ENCODE measurements at regions not wholly inside any gene's neighbourhood (a gene's known extent, or its start where the extent isn't known, plus 50 kb on each side); places are given as distances from the start of the nearest gene placed in this dataset.

DNA sequence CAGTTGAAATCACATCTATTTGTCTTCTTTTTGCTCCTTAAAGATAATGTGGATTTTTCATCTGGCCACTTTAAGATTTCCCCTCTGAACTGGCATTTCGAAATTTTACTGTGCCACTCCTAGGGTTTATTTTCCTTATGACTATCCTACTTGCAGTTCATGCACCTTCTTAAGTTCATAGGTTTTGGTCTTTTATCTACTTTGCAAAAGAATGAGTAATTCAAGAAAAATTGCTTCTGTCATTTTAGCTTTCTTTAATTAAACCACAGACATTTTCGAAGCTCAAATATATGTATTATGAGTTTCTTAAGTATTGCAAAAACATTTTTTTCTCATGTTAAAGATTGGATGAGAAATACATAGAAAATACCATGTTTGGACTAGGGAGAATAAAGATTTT lies 1244.8 kb upstream of the TMPRSS15 start:
- no peak overlapping the region for H3K4me3 ChIP-seq (ENCODE audit: low read depth, low read length)
- TF ChIP-seq, protein P1, sequence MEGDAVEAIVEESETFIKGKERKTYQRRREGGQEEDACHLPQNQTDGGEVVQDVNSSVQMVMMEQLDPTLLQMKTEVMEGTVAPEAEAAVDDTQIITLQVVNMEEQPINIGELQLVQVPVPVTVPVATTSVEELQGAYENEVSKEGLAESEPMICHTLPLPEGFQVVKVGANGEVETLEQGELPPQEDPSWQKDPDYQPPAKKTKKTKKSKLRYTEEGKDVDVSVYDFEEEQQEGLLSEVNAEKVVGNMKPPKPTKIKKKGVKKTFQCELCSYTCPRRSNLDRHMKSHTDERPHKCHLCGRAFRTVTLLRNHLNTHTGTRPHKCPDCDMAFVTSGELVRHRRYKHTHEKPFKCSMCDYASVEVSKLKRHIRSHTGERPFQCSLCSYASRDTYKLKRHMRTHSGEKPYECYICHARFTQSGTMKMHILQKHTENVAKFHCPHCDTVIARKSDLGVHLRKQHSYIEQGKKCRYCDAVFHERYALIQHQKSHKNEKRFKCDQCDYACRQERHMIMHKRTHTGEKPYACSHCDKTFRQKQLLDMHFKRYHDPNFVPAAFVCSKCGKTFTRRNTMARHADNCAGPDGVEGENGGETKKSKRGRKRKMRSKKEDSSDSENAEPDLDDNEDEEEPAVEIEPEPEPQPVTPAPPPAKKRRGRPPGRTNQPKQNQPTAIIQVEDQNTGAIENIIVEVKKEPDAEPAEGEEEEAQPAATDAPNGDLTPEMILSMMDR (conservative IDR thresholded peaks at IDR 0.05; ENCODE audit: low read depth, low read length) = no peak
- DNase-seq (ENCODE audit: low read depth) = no peak

DNA sequence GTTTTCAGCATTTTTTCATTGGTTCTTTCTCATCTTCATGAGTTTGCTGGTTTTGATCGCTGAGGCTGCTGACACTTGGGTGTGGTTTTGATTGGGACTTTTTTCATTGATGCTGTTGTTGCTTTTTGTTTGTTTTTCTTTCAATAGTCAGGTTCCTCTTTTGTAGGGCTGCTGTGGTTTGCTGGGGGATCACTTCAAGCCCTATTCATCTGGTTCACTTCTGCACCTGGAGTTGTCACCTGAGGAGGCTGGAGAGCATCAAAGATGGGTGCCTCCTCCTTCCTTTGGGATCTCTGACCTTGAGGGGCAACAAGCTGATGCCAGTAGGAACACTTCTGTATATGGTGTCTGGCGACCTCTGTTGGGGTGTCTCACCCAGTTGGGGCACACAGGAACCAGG lies 1279.9 kb upstream of the TMPRSS15 start:
- DNase-seq (ENCODE audit: low read depth) = no peak
- no peak overlapping the region for H3K4me3 ChIP-seq (ENCODE audit: low read depth, low read length)
- TF ChIP-seq, protein P1 (conservative IDR thresholded peaks at IDR 0.05; ENCODE audit: low read depth, low read length) = no peak

DNA sequence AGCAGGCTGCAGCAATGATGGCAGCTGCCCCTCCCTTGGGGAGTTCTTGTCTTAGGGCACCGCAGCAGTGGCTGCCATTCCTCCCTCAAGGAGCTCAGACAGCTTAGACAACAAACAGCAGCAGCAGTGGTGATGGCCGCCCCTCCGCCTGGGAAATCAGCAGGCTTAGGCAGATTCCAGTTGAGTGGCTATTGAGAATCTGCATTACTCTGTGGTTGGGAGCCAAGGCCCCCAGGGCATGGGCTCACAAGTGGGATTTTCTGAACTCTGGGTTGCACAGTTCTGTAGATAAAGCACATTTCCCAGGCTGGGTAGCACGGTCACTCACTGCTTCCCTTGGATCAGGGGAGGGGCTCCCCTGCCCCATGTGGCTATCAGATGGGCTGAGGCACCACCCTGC lies 1280.7 kb upstream of the TMPRSS15 start:
- TF ChIP-seq, protein P1 (conservative IDR thresholded peaks at IDR 0.05; ENCODE audit: low read depth, low read length) = no peak
- H3K4me3 ChIP-seq (ENCODE audit: low read depth, low read length) = no peak overlapping the region

DNA sequence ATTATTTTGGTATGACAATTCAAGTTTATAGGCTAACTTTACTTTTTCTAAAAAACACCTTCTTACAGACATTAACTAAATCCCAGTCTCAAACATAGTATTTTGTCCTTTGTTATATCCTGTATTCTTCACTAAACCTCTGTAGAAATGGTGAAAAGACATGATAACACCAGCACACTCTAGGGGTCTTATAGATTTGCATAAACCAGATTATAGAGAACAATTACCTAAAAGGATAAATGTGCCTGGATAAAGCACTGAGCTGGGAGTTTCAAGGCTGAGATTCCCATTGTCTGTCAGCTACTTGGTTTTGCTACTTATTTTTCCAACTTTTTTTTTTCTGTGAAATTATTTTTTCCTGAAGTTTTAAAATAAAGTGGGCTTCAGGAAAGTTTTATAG lies 1288.6 kb upstream of the TMPRSS15 start:
- no peak for DNase-seq (ENCODE audit: low read depth)
- TF ChIP-seq, protein P1 (conservative IDR thresholded peaks at IDR 0.05; ENCODE audit: low read depth, low read length) = no peak
- no peak overlapping the region for H3K4me3 ChIP-seq (ENCODE audit: low read depth, low read length)

More for the DNA sequence above, 1280.7 kb upstream of the TMPRSS15 start:
- no peak for DNase-seq (ENCODE audit: low read depth)

DNA sequence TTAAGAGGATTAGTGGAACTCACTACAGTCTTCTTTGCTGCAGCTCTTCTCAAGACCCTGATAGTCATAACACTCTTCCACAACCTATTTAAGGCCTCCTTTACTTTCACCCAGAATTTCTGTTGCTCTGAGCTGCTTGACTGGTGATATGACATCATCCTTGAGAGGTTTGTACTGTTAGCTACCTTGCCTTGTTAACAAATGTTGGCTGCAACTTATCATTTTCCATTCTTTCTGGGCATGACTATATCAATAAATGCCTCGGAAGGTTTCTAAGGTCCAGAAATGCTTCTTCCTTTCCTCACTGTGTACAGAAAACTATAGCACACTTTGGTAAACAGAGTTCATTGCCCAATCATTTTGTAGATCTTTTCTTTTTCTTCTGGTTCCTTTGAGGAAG lies 1292.2 kb upstream of the TMPRSS15 start:
- TF ChIP-seq, protein P1 (conservative IDR thresholded peaks at IDR 0.05; ENCODE audit: low read depth, low read length) = no peak
- DNase-seq (ENCODE audit: low read depth) = no peak
- no peak overlapping the region for H3K4me3 ChIP-seq (ENCODE audit: low read depth, low read length)

DNA sequence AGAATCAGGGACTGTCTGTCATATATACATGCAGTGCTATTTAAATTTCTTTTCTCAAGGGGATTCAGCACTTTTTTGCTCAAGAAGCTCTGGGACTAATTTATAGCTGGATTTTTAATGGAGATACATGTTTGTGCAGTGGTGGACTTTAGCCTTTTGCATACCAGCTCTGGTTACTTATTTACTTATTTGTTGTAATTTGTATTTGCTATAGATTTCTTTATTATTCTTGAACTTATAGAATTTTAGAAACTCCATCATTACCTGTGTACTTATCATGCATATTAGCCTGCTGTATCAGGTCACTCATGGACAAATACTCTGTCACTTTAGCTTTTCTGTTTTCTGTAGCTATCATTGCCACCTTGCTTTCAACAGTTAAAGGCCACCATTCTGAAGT lies 1296.9 kb upstream of the TMPRSS15 start:
- no peak for DNase-seq (ENCODE audit: low read depth)
- TF ChIP-seq, protein P1 (conservative IDR thresholded peaks at IDR 0.05; ENCODE audit: low read depth, low read length) = no peak
- no peak overlapping the region for H3K4me3 ChIP-seq (ENCODE audit: low read depth, low read length)

DNA sequence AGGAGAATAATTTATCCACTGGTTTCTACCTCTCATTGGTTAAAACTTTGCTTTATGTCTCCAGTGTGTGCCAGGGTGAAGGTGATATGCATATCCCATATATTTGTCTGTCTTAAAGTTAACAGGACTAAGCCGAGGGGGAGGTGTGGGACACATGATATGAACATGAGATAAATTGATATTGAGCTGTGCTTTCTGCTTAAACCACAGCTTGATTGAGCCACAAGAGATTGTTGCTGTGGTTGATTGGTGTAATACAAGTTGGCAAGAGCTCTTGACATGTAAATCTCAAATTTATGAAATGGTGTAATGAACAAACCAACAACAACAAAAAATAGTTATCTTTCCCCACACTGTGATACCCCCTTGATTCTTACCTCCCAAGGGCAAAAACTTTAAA lies 1295.5 kb upstream of the NCAM2 start:
- TF ChIP-seq, protein P1 (conservative IDR thresholded peaks at IDR 0.05; ENCODE audit: low read depth, low read length) = no peak
- no peak for DNase-seq (ENCODE audit: low read depth)
- H3K4me3 ChIP-seq (ENCODE audit: low read depth, low read length) = no peak overlapping the region

Measured in epithelial cell of proximal tubule (primary cell).